Spleen (tissue), 11 donors: ENCODE measurements at regions not wholly inside any gene's neighbourhood (a gene's known extent, or its start where the extent isn't known, plus 50 kb on each side); places are given as distances from the start of the nearest gene placed in this dataset.

Experiments used
- DNase-seq: peaks from one replicate; pipeline ENCODE4 v3.0.0-alpha.2; 2020
- H3K27ac ChIP-seq, 8 donors: fragments of 200-600 bp; sonication (generic) in 7 of 8; 1 replicate in 4 of 8; 2 replicates in 4 of 8; pipeline versions ENCODE4 v1.5.0 to v1.8.0; 2016 to 2021; ENCODE audit warnings: inconsistent platforms in 4 of 8, mild to moderate bottlenecking in 4 of 8, moderate library complexity in 1 of 8
- H3K27me3 ChIP-seq, 7 donors: fragments of 200-600 bp; sonication (generic) in 6 of 7; replicated peaks in 1 of 7; 1 replicate in 4 of 7; 2 replicates in 3 of 7; pipeline versions ENCODE4 v1.5.0 to v1.8.0; 2016 to 2021; ENCODE audit warnings: inconsistent platforms in 3 of 7, mild to moderate bottlenecking in 1 of 7
- H3K36me3 ChIP-seq, 6 donors: fragments of 200-600 bp; sonication (generic) in 5 of 6; 1 replicate in 4 of 6; 2 replicates in 2 of 6; pipeline versions ENCODE4 v1.5.0 to v1.8.0; 2016 to 2021; ENCODE audit warnings: inconsistent platforms in 2 of 6
- H3K4me1 ChIP-seq, 6 donors: fragments of 200-600 bp; sonication (generic) in 5 of 6; 1 replicate in 3 of 6; 2 replicates in 3 of 6; pipeline versions ENCODE4 v1.5.0 to v1.8.0; 2016 to 2021; ENCODE audit warnings: inconsistent platforms in 3 of 6
- H3K4me3 ChIP-seq, 8 donors: fragments of 200-600 bp; sonication (generic) in 7 of 8; 1 replicate in 4 of 8; 2 replicates in 4 of 8; pipeline versions ENCODE4 v1.5.0 to v1.8.0; 2016 to 2021; ENCODE audit warnings: inconsistent platforms in 4 of 8, mild to moderate bottlenecking in 4 of 8, moderate library complexity in 2 of 8
- H3K9me3 ChIP-seq, 8 donors: fragments of 200-600 bp; sonication (generic) in 7 of 8; 1 replicate in 4 of 8; 2 replicates in 4 of 8; pipeline versions ENCODE4 v1.5.0 to v1.8.0; 2016 to 2021; ENCODE audit warnings: inconsistent platforms in 4 of 8
- CTCF ChIP-seq, 11 experiments: fragments of 200-600 bp in 7 of 11; fragments of 450-650 bp in 4 of 11; sonication (generic) in 4 of 11; IDR thresholded peaks in 8 of 11; conservative IDR thresholded peaks in 3 of 11; 1 replicate in 7 of 11; 2 replicates in 4 of 11; pipeline versions ENCODE4 v1.4.0 to v1.8.0; 2016 to 2021; ENCODE audit warnings: antibody characterized with exemption in 11 of 11, inconsistent platforms in 4 of 11, mild to moderate bottlenecking in 1 of 11
- POLR2A ChIP-seq, 3 donors: fragments of 450-650 bp; IDR thresholded peaks; one replicate each; pipeline ENCODE4 v1.5.1; 2017; ENCODE audit warnings: antibody characterized with exemption in 3 of 3, mild to moderate bottlenecking in 1 of 3
- POLR2AphosphoS5 ChIP-seq, 3 donors: sonication (generic); formaldehyde crosslinking; IDR thresholded peaks; one replicate each; pipeline ENCODE4 v1.5.1; 2017; ENCODE audit warnings: antibody characterized with exemption in 3 of 3
- WGBS, 5 donors: extraction: QIAGEN DNeasy Blood & Tissue Kit in 3 of 5; methylation state at CpG; one replicate each; pipeline versions ENCODE4 v1.1.5 to v1.1.7; 2013 to 2018; 5-methylcytosine and 5-hydroxymethylcytosine counted together
- intact Hi-C: fragments of 100-400 bp; cut with DNase I; formaldehyde crosslinking; loops from one replicate; pipeline ENCODE4 v1.15.0; 2023; ENCODE audit warnings: low total_unique reads
- donor health status: healthy with polysubstance abuse.
- donor health status: DM: no; HTN: no; CAD: no; lungs with moderate emphysema.
- donor health status: DM: no; HTN: no; CAD: no.
- donor health status: Bipolar disorder and iron deficiency.
- donor health status: healthy.
- donor health status: DM: no; HTN: no; CAD: no.
- donor health status: DM: yes; HTN: yes; CAD: no.

DNA sequence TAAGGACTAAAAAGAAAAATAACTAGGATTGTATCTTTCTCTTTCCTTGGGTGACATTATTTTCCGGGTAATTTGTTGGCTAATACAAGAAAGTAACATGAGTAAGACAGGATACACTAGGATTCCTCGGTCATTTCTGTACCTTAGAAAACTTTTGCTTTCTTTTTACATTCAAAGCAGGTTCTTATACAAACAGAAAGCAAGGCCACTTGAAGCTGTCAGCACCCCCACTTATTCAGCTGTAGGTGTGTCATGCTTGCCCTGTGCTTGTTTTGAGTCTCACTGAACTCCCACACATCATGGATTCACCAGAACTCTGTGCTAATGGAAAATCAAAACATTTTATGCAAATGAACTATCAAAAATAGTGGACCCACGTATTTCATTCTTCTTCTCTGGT, 266.8 kb upstream of the CLEC14A start:
- no peak overlapping the region for H3K27ac ChIP-seq
- no peaks in the 10 kb centered on the region for H3K27me3 ChIP-seq
- H3K9me3 ChIP-seq: no peaks in the 10 kb centered on the region
- H3K36me3 ChIP-seq: no peaks in the 10 kb centered on the region
- H3K4me1 ChIP-seq: no peaks in the 10 kb centered on the region
- 73 to 87% (median 80%) methylated on average over 3 of the region's 3 CpGs for WGBS, 5 donors
- no peak for DNase-seq
- H3K4me3 ChIP-seq: no peak overlapping the region
- TF ChIP-seq POLR2AphosphoS5 (IDR thresholded peaks at IDR 0.05) (no peak), CTCF (IDR thresholded peaks at IDR 0.05 in 8 of 11, conservative IDR thresholded peaks at IDR 0.05 in 3 of 11) (no peak), POLR2A (IDR thresholded peaks at IDR 0.05) (no peak)
- intact Hi-C loops: no loop called here

DNA sequence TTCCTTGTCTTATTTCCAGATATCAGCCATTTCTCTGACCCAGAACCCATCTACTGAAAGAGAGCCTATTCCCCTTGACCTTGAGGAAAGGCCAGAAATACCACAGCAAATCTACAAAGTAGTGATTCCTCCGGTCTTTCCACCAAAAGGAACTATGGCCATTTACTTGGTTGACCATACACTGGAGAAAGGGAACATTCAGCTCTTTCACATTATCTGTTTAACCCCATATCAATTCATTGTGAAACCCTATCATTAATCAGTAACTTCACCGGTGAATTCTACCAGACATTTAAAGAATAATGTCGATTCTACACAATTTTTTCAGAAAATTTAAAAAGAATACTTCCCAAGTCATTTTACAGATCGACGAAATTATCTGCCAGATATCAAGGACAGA, 265.7 kb upstream of the CLEC14A start:
- 87 to 93% (median 88%) methylated on average over 5 of the region's 5 CpGs for WGBS, 5 donors
- Histone ChIP-seq H3K27ac (no peak overlapping the region), H3K36me3 (no peaks in the 10 kb centered on the region), H3K4me1 (no peaks in the 10 kb centered on the region), H3K27me3 (no peaks in the 10 kb centered on the region), H3K4me3 (no peak overlapping the region), H3K9me3 (no peaks in the 10 kb centered on the region)
- no peak for TF ChIP-seq POLR2A (IDR thresholded peaks at IDR 0.05)
- no peak for TF ChIP-seq CTCF (IDR thresholded peaks at IDR 0.05 in 8 of 11, conservative IDR thresholded peaks at IDR 0.05 in 3 of 11)
- TF ChIP-seq POLR2AphosphoS5 (IDR thresholded peaks at IDR 0.05): no peak
- intact Hi-C loops: no loop called here
- no peak for DNase-seq

DNA sequence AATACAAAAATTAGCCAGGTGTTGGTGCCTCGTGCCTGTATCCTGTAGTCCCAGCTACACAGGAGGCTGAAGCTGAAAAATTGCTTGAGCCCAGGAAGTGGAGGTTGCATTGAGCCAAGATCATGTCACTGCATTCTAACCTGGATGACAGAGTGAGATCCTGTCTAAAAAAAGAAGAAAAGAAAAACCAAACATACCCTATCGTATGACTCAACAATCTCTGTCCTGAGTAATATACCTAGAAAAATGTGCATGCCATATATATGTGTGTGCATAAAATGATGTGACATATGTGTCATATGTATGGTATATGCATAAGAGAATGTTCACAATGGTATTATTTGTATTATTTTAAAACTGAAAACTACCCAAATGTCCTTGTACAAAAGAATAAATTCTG, 261.5 kb upstream of the CLEC14A start:
- H3K4me3 ChIP-seq: no peak overlapping the region
- DNase-seq: no peak
- no peaks in the 10 kb centered on the region for H3K9me3 ChIP-seq
- no peaks in the 10 kb centered on the region for H3K4me1 ChIP-seq
- intact Hi-C loops: no loop called here
- no peaks in the 10 kb centered on the region for H3K27me3 ChIP-seq
- H3K27ac ChIP-seq: no peak overlapping the region
- TF ChIP-seq CTCF (IDR thresholded peaks at IDR 0.05 in 8 of 11, conservative IDR thresholded peaks at IDR 0.05 in 3 of 11) (no peak), POLR2AphosphoS5 (IDR thresholded peaks at IDR 0.05) (no peak), POLR2A (IDR thresholded peaks at IDR 0.05) (no peak)
- WGBS, 5 donors: 71 to 81% (median 78%) methylated on average over 2 of the region's 2 CpGs
- no peaks in the 10 kb centered on the region for H3K36me3 ChIP-seq

- Histone ChIP-seq H3K36me3 (no peaks in the 10 kb centered on the region), H3K27me3 (no peaks in the 10 kb centered on the region), H3K9me3 (peaks cover 0 to 5% (median 0%) of the 10 kb centered on the region in 8 donors), H3K4me1 (no peaks in the 10 kb centered on the region), H3K4me3 (no peak overlapping the region), H3K27ac (no peak overlapping the region)
- DNase-seq: no peak
- TF ChIP-seq POLR2A (IDR thresholded peaks at IDR 0.05) (no peak), CTCF (IDR thresholded peaks at IDR 0.05 in 8 of 11, conservative IDR thresholded peaks at IDR 0.05 in 3 of 11) (no peak), POLR2AphosphoS5 (IDR thresholded peaks at IDR 0.05) (no peak)
- intact Hi-C loops: no loop called here
These were observed 256.3 kb upstream of the CLEC14A start for GRCh38 chr14:38512236-38512635.
